ENCODE measurements at regions not wholly inside any gene's neighbourhood (a gene's known extent, or its start where the extent isn't known, plus 50 kb on each side); places are given as distances from the start of the nearest gene placed in this dataset.
"Not testable (repeated sequence)": the region's sequence is repeated elsewhere in the genome, so short reads cannot be mapped to it uniquely, and the experiment has no call there.

DNA sequence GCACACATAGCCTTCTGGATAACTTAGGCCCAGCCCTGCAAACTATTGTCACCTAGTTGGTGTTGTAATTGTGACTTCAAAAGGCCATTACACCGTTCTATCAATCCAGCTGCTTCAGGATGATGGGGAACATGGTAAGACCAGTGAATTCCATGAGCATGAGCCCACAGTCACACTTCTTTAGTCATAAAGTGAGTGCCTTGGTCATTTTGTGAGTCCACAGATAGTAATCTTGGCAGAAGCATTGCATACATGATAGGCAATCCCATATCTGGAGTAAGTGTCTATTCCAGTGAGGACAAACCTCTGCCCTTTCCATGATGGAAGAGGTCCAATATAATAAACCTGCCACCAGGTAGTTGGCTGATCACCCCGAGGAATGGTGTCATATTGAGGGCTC, 94.5 kb upstream of the RAI14 start:
- DNase-seq (ENCODE audit: low read depth): not testable (repeated sequence)

DNA sequence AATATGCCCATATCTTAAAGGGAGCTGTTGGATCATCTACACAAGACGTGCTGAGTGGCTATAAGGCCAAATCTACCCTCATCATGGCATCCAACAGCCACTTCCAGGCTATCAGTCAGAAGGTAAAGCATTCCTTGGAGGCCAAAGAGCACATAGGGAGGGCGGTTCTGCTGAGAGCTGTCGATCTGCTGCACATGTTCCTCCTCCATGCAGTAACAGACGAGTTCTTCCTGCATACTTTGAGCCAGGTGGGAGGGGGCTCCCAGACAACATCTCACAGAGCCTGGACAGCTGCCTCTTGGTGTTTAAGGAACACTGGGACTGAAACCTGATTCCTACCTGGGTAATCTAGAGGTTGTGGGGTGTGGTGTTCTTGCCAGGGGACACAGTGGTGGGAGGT, 93.3 kb upstream of the RAI14 start:
- no peak for DNase-seq (ENCODE audit: low read depth)

DNA sequence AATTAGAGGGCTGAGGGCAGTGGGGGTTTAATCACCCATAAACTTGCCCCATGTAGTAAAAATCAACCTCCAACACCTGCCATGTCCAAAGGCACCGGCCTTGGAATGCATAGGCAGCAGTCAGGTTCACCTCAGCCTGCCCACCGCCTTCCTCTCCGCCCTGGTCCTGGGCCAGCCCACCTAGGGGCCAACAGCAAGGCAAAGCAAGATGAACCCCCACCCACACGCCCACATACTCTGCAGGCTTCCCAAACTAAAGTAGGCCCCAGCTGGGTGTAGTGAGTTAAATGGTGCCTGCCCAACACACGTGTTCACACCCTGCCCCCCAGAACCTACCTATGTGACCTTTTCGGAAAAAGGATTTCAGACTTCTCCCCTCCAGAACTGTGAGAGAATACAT, 92.9 kb upstream of the RAI14 start:
- no peak for DNase-seq (ENCODE audit: low read depth)

DNA sequence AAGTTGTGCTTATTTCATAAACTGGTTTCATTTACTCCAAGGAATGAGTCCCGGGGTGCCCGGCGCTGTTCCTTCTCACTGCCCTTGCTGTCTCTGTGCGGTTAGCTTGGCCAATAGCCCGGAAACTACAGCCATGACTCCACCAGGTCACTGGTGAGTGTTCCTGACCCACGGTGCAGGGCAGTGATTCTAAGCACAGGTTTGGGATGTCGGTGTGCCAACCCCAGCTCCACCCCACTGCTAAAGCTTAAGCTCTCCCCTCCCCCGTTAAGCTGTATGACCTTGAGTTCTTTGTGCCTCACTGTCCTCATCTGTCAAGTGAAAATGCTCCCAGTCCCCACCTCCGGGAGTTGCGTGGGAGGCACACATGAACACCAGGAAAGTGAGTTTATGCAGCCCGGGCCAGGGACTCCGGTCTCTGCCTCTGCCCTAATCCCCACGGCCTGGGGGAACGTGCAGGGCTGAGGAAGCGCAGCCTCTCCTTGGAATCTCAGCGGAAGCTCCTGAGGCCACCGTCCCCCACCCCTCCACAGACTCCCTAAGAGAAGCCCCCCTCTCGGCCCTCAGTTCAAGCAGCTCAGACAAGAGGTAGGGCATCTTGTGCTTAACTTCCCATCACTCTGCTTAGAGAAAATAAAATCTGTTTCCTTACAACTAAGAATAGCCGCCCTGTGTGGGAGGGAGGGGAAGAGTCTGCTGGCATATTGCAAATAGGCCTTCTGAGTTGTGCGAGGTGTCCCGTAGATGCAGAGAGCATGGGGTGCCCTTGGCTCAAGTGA, 92.0 kb upstream of the RAI14 start:
- no peak for DNase-seq (ENCODE audit: low read depth)

DNA sequence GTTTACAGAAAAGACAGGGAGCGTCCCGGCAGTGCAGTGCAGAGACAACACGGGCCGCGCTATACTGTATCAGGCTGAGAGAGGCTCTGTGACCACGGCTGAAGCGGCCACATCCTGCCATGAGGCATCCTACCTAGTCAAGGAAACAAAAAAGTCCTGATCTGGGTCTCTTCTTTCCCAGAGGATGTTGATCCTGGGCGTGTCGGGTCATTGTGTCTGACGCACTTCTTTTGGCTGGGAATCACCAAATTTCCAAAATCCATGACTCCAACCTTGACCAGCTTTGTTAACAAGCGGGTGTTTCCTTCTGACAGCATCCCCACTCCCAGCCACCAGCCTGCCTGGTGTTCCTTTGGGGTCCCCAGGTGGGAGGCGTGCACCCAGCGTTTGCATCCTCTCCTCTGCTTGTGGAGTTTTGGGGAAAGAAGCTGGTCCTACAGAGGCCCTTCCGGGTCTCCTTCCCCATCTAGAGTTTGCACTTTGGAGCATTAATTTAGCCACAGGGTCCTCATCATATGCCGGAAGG, 91.4 kb upstream of the RAI14 start:
- no peak for DNase-seq (ENCODE audit: low read depth)

DNA sequence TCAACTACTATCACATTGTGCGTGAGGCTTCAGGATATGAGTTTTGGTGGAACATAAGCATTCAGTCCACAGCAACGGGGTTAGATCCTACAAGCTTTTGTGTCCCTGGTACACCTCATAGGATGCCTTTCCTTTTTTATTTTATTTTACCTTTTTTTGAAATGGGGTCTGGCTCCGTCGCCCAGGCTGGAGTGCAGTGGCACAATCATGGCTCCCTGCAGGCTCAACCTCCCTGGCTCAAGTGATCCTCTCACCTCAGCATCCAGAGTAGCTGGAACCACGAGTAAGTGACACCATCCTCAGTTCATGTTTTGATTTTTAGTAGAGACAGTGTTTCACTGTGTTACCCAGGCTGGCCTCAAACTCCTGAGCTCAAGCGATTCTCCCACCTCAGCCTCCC, 86.0 kb upstream of the RAI14 start:
- no peak for DNase-seq (ENCODE audit: low read depth)

DNA sequence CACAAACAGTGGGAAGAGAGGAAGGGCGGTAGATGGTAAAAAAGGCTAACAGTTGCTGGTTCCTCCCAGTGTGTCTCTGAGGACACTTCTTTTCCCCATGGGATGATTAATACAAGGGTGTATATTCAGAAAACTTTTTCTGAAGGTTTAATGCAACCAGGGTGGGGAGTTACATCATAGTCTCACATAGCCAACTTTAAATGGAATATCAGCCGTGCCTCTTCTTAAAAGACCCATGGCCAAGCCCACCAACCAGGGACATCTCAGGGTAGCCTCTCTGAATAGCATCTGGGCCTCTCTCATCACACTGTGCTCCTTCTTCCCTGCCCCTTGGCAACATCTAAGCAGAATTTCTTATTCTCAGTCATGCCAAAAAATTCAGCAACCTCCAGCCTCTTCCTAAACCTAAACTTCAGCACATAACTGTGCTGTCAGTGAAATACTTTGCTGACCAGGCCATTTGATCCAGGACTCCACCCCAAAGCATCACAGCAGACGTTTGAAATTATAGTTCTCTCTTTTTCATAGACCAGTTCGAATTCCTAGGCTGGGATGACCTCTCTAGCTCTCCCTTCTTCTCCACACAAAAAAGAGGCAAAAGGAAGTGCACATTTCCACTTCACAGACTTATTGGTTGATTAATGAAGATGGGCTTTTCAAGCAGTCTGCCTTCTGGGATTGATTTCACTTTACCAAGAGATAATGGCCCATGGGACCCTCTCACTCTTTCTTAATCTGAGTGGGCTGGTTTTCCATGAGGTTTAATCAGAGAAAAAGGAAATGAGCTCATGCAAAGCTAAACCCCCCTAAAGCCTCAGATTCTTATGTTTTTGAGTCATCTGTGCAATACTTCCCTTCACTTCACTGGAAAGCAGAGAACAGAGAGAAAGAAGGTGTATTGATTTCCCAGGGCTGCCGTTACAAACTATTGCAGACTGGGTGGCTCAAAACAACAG, 85.1 kb upstream of the RAI14 start:
- DNase-seq (ENCODE audit: low read depth): no peak

DNA sequence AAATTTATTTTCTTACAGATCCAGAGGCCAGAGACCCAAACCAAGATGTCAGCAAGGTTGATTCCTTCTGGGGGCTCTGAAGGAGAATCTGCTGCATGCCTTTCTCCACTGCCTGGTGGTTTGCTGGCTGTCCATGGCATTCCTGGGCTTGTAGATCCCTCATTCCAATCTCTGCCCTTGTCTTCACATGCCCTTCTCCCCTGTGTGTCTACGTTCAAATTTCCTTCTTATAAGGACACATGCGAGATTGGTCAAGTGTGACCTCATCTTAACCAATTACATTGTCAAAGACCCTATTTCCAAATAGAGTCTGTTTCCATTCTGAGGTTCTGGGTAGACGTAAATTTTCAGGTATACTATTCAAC, 84.5 kb upstream of the RAI14 start:
- DNase-seq (ENCODE audit: low read depth): no peak

DNA sequence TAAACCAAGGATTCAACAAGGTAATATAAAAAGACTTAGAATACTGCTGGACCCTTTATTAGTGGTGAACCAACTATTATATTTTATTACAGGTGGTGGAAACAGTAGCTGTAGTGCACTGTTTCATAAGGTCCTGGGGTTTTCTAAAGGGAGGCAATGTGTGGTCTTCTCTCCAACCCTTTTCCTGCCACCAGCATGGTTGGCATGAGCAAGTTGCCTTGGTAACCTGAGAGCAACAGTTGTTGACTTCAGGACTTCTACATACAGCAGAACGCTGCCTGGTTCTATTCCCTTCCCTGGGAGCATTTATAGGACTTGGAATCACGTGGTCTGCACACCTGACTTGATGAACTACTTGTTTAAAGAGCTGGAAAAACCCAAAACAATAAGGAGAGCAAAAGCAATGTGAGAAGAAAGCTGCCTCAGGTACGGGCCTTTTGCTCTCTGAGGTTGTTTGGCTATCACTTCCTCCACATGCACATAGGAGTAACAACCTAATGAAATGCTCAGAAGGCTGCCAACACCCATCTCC, 81.1 kb upstream of the RAI14 start:
- no peak for DNase-seq (ENCODE audit: low read depth)

DNA sequence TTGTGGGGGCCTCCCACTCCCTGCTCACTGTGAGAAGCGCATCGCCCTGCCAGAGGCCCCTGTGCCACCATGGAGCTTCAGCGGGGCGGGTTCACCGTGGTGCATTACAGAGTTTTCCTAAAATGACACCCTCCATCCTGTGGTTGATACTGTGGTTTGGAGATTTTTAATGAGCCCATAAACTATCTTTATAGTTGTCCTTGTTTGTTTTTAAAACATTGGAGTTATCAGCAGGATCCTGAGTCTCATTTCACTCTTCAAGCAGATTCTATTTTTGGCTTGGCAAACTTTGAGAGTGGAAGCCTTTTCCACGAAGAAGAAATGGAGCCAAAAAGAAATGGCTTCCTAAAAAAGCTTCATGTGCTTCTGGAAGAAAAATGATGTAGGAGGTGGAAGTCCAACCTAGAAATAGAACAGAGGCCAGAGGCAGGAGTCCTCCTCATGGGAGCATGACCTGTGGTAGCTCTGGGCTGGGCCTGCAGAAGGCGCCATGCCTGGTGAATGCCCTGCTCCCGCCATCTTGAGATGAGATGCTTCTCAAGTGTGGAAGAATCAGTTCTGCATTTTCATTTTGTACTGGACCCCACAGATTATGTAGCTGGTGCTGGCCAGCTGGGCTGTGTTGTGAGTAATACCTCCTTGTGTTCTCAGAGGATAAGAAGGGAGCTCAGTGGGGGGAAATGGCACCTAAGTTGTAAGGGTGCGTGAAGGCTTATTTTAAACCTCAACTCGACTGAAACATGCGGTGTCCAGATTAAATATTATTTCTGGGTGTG, 79.0 kb upstream of the RAI14 start:
- DNase-seq (ENCODE audit: low read depth): no peak

DNA sequence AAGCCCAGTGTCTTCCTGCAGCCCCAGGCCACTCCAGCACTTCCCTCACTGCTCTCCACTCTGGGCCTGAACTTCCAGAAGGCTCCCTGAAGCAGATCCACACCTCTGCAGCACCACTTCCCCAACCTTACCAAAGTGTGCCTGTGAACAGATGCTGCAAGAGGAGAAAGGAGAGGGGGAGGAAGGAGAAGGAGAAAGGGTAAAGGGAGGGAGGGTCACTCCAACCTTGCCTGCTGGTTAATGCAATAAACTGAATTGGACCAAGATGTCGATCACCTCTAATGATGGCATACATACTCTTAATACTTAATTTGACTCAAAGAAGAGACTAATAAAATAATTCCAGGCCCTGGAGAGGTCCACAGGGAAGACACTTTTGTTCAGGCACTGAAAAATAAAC, 77.2 kb upstream of the RAI14 start:
- DNase-seq (ENCODE audit: low read depth): no peak

DNA sequence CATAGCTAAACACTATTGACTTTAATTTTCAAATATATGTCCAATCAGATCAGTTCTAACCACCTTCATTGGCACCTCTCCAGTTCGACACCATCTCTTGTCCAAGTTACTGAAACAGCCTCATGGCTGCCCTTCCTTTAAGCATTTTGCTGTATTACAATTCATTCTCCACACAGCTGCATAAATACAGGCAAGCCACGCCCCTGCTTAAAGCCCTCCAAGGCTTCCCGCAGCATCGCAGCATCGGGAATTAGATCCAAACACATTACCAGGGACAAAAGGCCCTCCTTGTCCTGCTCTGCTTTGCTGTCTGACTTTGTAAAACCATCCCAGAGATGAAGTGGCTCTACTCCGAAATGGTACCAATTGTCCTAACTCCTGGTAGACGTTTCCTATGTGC, 75.1 kb upstream of the RAI14 start:
- no peak for DNase-seq (ENCODE audit: low read depth)

DNA sequence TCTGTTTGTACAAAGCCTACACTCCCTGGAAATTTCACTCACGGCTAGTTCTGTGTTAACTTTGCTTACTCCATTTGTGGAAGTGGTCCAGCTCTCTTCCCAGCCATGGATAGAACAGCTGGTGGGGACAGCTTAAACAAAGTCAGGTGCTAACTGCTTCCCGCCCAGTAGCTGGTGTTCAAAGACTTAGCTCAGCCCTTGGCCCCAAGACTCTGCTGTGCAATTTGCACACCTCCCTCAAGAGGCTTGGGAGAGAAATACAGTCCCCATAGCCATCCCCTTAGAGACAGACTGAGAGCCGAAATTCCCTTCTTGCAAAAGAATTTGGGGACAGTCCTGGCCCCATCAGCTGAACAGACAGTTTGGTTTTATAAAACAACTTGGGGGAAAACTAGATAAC, 73.8 kb upstream of the RAI14 start:
- DNase-seq (ENCODE audit: low read depth): no peak

DNA sequence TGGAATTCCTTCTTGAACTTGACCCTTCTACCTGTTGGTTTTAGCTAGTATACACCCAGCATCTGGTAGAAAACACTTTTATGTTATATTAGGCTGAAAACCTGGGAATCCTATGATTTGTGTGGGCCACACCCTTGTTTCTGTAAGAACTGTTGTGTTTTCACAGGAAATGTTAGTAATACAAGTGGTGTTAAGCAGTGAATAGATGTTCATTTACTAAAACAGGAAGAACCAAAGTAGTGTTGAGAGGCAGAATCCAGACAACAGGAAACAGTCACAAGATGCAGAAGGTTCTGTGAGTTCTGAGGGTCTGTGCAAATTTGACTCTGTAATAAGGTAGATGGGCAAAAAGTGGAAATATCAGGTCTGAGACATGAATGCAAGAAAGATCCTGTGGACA, 73.0 kb upstream of the RAI14 start:
- no peak for DNase-seq (ENCODE audit: low read depth)

DNA sequence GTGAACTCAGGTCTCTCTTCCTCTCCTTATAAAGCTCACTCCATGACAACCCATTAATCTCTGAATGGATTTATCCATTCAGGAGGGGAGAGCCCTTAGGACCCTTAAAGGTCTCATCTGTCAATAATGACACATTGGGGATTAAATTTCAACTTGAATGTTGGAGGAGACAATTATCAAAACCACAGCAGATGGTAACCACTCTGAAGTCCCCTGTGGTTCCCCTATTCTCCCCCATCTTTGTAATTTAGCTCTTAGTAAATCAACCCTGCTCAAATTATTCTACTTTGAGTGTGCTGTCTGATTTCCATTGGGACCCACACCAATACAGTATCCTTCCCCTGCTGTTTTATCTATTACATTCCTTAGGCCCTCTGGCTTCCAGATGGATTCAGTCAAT, 72.0 kb upstream of the RAI14 start:
- DNase-seq (ENCODE audit: low read depth): no peak

DNA sequence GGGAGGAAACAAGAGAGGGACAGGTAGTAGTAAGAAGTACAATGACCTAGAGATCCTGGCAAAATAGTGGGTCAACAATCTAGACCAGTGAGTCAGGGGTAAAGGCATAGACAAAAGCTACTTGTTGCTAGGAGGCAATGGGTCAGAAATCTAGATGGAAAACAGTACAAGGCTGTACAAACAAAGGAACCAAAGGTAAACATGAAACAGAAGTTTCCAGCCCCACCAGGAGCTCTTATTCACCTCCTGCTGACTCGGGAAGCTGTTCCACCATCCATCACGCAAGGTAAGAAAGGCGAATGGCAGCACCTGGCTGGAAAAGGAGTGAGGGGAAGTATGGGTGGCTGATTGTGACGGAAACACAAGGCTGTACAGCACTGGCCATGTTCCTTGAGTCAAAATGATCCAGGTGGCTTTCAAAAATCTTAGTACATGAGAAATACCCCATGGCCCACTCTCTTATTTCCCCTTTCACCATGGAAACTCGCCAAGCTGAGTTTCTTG, 70.5 kb upstream of the RAI14 start:
- no peak for DNase-seq (ENCODE audit: low read depth)

DNA sequence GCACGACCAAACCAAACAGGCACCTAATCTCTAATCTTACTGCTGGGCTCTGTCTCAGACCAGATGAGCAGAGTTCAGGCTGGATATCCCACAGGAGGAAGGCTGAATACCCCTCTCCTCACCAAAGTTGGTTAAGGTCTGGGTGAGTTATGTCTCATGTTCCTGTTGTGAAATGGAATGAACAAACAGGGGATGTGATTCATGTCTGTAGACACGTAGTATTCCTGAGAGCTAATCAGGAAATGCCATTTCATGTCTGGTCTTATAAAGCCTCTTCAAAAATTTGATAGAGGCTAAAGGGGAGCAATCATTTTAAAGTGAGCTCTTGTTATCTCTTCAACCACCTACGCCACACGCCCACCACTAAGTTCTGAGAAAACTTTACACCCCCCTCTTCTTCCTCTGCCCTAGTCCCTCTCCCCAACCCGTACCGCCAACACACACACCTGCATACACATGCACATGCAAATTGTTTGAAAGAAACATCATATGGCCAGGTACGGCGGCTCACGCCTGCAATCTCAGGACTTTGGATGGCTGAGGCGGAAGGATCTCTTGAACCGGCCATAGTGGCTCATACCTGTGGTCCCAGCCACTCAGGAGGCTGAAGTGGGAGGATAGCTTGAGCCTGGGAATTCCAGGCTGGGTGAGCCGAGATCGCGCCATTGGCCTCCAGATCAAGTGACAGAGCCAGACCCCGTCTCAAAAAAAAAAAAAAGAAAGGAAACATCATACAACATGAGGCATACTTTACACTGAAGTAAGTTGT, 69.8 kb upstream of the RAI14 start:
- DNase-seq (ENCODE audit: low read depth): no peak

DNA sequence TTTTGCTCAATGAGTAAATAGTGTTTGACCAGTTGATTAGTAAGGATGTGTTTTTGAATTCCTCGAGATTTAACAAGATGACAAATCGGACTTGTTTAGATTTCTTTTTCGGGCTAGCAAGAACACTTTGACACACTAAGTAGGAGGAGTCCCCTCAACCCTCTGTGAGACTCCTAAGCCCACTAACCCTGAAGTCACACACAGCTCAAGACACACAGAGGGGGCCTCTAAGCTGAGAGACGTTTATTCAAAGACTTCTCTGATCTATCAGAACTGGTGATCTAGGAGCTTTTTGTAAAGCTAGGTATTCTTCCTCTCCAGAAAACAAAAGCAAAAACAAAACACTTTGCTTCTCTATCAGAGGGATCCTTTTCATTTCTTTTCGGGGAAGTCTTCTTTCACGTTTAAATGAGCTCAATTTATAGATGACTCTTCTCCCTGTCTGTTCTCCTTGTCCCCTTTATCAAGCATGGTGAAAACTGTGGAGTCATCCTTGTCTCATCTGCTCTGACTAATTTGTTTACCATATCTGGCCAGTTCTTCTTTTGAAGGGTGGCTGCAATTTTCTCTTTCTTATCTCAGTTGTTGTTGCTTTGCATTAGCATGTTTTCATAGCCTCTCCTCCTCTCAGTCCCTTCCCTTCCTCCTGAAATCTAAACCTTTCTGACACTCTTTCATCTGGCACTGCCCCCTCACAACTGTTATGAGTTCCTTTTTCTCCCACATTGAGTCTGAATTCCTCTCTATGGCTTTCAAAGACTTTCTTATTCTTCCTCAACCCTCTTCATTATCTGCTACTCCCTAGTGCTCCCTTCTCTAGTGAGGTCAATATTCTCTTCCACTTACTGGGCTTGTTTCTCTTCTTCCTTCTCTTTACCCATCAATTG, 68.5 kb upstream of the RAI14 start:
- DNase-seq (ENCODE audit: low read depth): no peak

DNA sequence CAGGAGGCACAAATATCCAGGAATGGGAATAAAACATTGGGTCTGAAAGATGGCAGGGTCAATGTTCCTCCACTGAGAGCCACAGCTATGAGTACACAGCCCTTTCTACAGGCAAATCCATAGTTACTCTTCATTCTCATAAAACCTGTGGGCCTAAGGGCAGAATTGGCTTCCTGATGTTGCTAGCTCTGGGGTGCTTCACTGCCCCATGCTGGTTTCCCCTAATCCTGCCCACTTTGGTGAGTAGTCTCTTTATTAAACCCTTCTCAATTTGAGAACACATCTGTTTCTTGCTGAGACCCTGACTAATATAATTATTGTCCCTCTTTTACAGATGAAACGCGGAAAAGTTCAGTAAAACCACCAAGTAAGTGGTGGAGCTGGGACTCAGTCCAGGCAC, 66.3 kb upstream of the RAI14 start:
- DNase-seq (ENCODE audit: low read depth): no peak

DNA sequence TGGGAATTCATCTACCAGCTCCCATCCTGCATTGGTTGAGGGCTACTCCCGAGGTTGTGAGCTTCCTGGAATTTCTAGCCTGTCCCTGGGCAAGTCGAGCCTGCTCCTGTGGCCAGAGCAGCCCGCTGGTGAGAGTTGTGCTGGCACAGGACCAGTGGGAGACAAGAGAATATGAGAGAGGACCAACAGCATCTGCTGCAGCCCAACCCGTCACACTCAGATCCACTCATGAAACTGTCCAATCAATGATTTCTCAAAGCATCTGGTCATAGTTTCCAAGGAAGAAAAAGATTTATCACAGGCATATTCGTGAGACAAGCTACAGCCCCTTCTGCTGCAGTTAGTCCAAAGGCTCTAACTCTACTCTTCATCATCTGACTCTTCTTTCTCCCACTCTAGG, 64.4 kb upstream of the RAI14 start:
- DNase-seq (ENCODE audit: low read depth): no peak

Data from stimulated activated CD8-positive, alpha-beta memory T cell treated with anti-CD3 and anti-CD28 coated beads, Interleukin-7, amount 100 ng/mL, for 24 hours (primary cell).